ENCODE measurements at regions not wholly inside any gene's neighbourhood (a gene's known extent, or its start where the extent isn't known, plus 50 kb on each side); places are given as distances from the start of the nearest gene placed in this dataset.

- TF ChIP-seq EZH2phosphoT487 (IDR thresholded peaks at IDR 0.05; ENCODE audit: insufficient read depth, low read depth) = no peak
- no peak for TF ChIP-seq EZH2 (IDR thresholded peaks at IDR 0.05; ENCODE audit: insufficient read depth, poor library complexity, severe bottlenecking)
Measured at GRCh38 chr15:61476741-61477140, 247.6 kb upstream of the RORA start.
